ENCODE measurements at regions not wholly inside any gene's neighbourhood (a gene's known extent, or its start where the extent isn't known, plus 50 kb on each side); places are given as distances from the start of the nearest gene placed in this dataset.

- POLR2A ChIA-PET (ENCODE audit: partially characterized antibody) = no interaction called here
- Mint-ChIP-seq H3K9me3 (peaks cover 0 to 6% (median 2%) of the 10 kb centered on the region in 8 donors), H3K27me3 (no peaks in the 10 kb centered on the region), H3K4me3 (no peak overlapping the region), H3K36me3 (no peaks in the 10 kb centered on the region), H3K27ac (no peak overlapping the region), H3K4me1 (no peaks in the 10 kb centered on the region)
- H3K4me1 ChIP-seq (ENCODE audit: insufficient read depth, low read length) = no peaks in the 10 kb centered on the region
- no peaks in the 10 kb centered on the region for H3K27me3 ChIP-seq (ENCODE audit: insufficient read depth, low read length)
- no peak for DNase-seq
- intact Hi-C loops (cut with micrococcal nuclease) = no loop called here
- no peak overlapping the region for H3K4me3 ChIP-seq (ENCODE audit: low read length in 2 of 2)
- no peaks in the 10 kb centered on the region for H3K36me3 ChIP-seq (ENCODE audit: insufficient read depth, low read length)
- H3K27ac ChIP-seq (ENCODE audit: low read depth, low read length) = no peak overlapping the region
- CTCF ChIA-PET (ENCODE audit: partially characterized antibody) = no interaction called here
- no peaks in the 10 kb centered on the region for H3K9me3 ChIP-seq (ENCODE audit: control insufficient read depth in 1 of 2, low read length in 2 of 2)
Observed at GRCh38 chr22:27474711-27475547, 326.6 kb downstream of the MN1 start.

GRCh38 chr22:27475548-27475897 lies 326.0 kb downstream of the MN1 start:
- POLR2A ChIA-PET (ENCODE audit: partially characterized antibody) = no interaction called here
- Mint-ChIP-seq H3K36me3 (no peaks in the 10 kb centered on the region), H3K9me3 (peaks cover 0 to 6% (median 2%) of the 10 kb centered on the region in 8 donors), H3K4me3 (no peak overlapping the region), H3K27me3 (no peaks in the 10 kb centered on the region), H3K4me1 (no peaks in the 10 kb centered on the region), H3K27ac (no peak overlapping the region)
- Histone ChIP-seq H3K27ac (ENCODE audit: low read depth, low read length) (no peak overlapping the region), H3K27me3 (ENCODE audit: insufficient read depth, low read length) (no peaks in the 10 kb centered on the region), H3K36me3 (ENCODE audit: insufficient read depth, low read length) (no peaks in the 10 kb centered on the region), H3K9me3 (ENCODE audit: control insufficient read depth in 1 of 2, low read length in 2 of 2) (no peaks in the 10 kb centered on the region), H3K4me1 (ENCODE audit: insufficient read depth, low read length) (no peaks in the 10 kb centered on the region), H3K4me3 (ENCODE audit: low read length in 2 of 2) (no peak overlapping the region)
- no peak for DNase-seq
- intact Hi-C loops (cut with micrococcal nuclease) = no loop called here
- CTCF ChIA-PET (ENCODE audit: partially characterized antibody) = no interaction called here

- Mint-ChIP-seq H3K36me3 (no peaks in the 10 kb centered on the region), H3K4me1 (no peaks in the 10 kb centered on the region), H3K27me3 (no peaks in the 10 kb centered on the region), H3K9me3 (peaks cover 0 to 6% (median 2%) of the 10 kb centered on the region in 8 donors), H3K27ac (no peak overlapping the region), H3K4me3 (no peak overlapping the region)
- H3K27me3 ChIP-seq (ENCODE audit: insufficient read depth, low read length) = no peaks in the 10 kb centered on the region
- POLR2A ChIA-PET (ENCODE audit: partially characterized antibody) = no interaction called here
- no peaks in the 10 kb centered on the region for H3K4me1 ChIP-seq (ENCODE audit: insufficient read depth, low read length)
- H3K36me3 ChIP-seq (ENCODE audit: insufficient read depth, low read length) = no peaks in the 10 kb centered on the region
- H3K9me3 ChIP-seq (ENCODE audit: control insufficient read depth in 1 of 2, low read length in 2 of 2) = no peaks in the 10 kb centered on the region
- DNase-seq = no peak
- intact Hi-C loops (cut with micrococcal nuclease) = no loop called here
- CTCF ChIA-PET (ENCODE audit: partially characterized antibody) = no interaction called here
- no peak overlapping the region for H3K27ac ChIP-seq (ENCODE audit: low read depth, low read length)
- H3K4me3 ChIP-seq (ENCODE audit: low read length in 2 of 2) = no peak overlapping the region
Observed at GRCh38 chr22:27476318-27476717, 325.2 kb downstream of the MN1 start.

GRCh38 chr22:27476729-27477128 lies 324.8 kb downstream of the MN1 start:
- Mint-ChIP-seq H3K27me3 (no peaks in the 10 kb centered on the region), H3K9me3 (peaks cover 0 to 6% (median 2%) of the 10 kb centered on the region in 8 donors), H3K4me1 (no peaks in the 10 kb centered on the region), H3K4me3 (no peak overlapping the region), H3K27ac (no peak overlapping the region), H3K36me3 (no peaks in the 10 kb centered on the region)
- no peaks in the 10 kb centered on the region for H3K9me3 ChIP-seq (ENCODE audit: control insufficient read depth in 1 of 2, low read length in 2 of 2)
- no peaks in the 10 kb centered on the region for H3K36me3 ChIP-seq (ENCODE audit: insufficient read depth, low read length)
- no peaks in the 10 kb centered on the region for H3K27me3 ChIP-seq (ENCODE audit: insufficient read depth, low read length)
- H3K4me3 ChIP-seq (ENCODE audit: low read length in 2 of 2) = no peak overlapping the region
- ChIA-PET CTCF (ENCODE audit: partially characterized antibody) (no interaction called here), POLR2A (ENCODE audit: partially characterized antibody) (no interaction called here)
- no peaks in the 10 kb centered on the region for H3K4me1 ChIP-seq (ENCODE audit: insufficient read depth, low read length)
- DNase-seq = no peak
- no peak overlapping the region for H3K27ac ChIP-seq (ENCODE audit: low read depth, low read length)
- intact Hi-C loops (cut with micrococcal nuclease) = no loop called here

- CTCF ChIA-PET (ENCODE audit: partially characterized antibody) = no interaction called here
- no peaks in the 10 kb centered on the region for H3K36me3 Mint-ChIP-seq
- DNase-seq = no peak
- no peaks in the 10 kb centered on the region for H3K9me3 ChIP-seq (ENCODE audit: control insufficient read depth in 1 of 2, low read length in 2 of 2)
- no peaks in the 10 kb centered on the region for H3K4me1 ChIP-seq (ENCODE audit: insufficient read depth, low read length)
- H3K9me3 Mint-ChIP-seq = peaks cover 0 to 6% (median 2%) of the 10 kb centered on the region in 8 donors
- H3K27me3 ChIP-seq (ENCODE audit: insufficient read depth, low read length) = no peaks in the 10 kb centered on the region
- no peaks in the 10 kb centered on the region for H3K4me1 Mint-ChIP-seq
- intact Hi-C loops (cut with micrococcal nuclease) = no loop called here
- H3K27ac ChIP-seq (ENCODE audit: low read depth, low read length) = no peak overlapping the region
- no peaks in the 10 kb centered on the region for H3K27me3 Mint-ChIP-seq
- H3K27ac Mint-ChIP-seq = no peak overlapping the region
- H3K36me3 ChIP-seq (ENCODE audit: insufficient read depth, low read length) = no peaks in the 10 kb centered on the region
- no peak overlapping the region for H3K4me3 Mint-ChIP-seq
- no peak overlapping the region for H3K4me3 ChIP-seq (ENCODE audit: low read length in 2 of 2)
- POLR2A ChIA-PET (ENCODE audit: partially characterized antibody) = no interaction called here
Observed at GRCh38 chr22:27477171-27477570, 324.4 kb downstream of the MN1 start.

- Histone ChIP-seq H3K36me3 (ENCODE audit: insufficient read depth, low read length) (no peaks in the 10 kb centered on the region), H3K27me3 (ENCODE audit: insufficient read depth, low read length) (no peaks in the 10 kb centered on the region), H3K4me1 (ENCODE audit: insufficient read depth, low read length) (no peaks in the 10 kb centered on the region), H3K9me3 (ENCODE audit: control insufficient read depth in 1 of 2, low read length in 2 of 2) (no peaks in the 10 kb centered on the region), H3K4me3 (ENCODE audit: low read length in 2 of 2) (no peak overlapping the region), H3K27ac (ENCODE audit: low read depth, low read length) (no peak overlapping the region)
- ChIA-PET CTCF (ENCODE audit: partially characterized antibody) (no interaction called here), POLR2A (ENCODE audit: partially characterized antibody) (no interaction called here)
- no peaks in the 10 kb centered on the region for H3K27me3 Mint-ChIP-seq
- DNase-seq = no peak
- no peak overlapping the region for H3K27ac Mint-ChIP-seq
- peaks cover 0 to 6% (median 1%) of the 10 kb centered on the region in 8 donors for H3K9me3 Mint-ChIP-seq
- no peaks in the 10 kb centered on the region for H3K4me1 Mint-ChIP-seq
- no peak overlapping the region for H3K4me3 Mint-ChIP-seq
- intact Hi-C loops (cut with micrococcal nuclease) = no loop called here
- H3K36me3 Mint-ChIP-seq = no peaks in the 10 kb centered on the region
Observed at GRCh38 chr22:27480487-27480886, 321.1 kb downstream of the MN1 start.

- intact Hi-C loops (cut with micrococcal nuclease) = no loop called here
- POLR2A ChIA-PET (ENCODE audit: partially characterized antibody) = no interaction called here
- H3K4me3 Mint-ChIP-seq = no peak overlapping the region
- H3K9me3 Mint-ChIP-seq = peaks cover 0 to 10% (median 1%) of the 10 kb centered on the region in 8 donors
- Histone ChIP-seq H3K4me1 (ENCODE audit: insufficient read depth, low read length) (no peaks in the 10 kb centered on the region), H3K4me3 (ENCODE audit: low read length in 2 of 2) (no peak overlapping the region), H3K36me3 (ENCODE audit: insufficient read depth, low read length) (no peaks in the 10 kb centered on the region), H3K27me3 (ENCODE audit: insufficient read depth, low read length) (no peaks in the 10 kb centered on the region), H3K9me3 (ENCODE audit: control insufficient read depth in 1 of 2, low read length in 2 of 2) (no peaks in the 10 kb centered on the region), H3K27ac (ENCODE audit: low read depth, low read length) (no peak overlapping the region)
- no peaks in the 10 kb centered on the region for H3K4me1 Mint-ChIP-seq
- CTCF ChIA-PET (ENCODE audit: partially characterized antibody) = no interaction called here
- no peak overlapping the region for H3K27ac Mint-ChIP-seq
- no peaks in the 10 kb centered on the region for H3K36me3 Mint-ChIP-seq
- no peak for DNase-seq
- peaks cover 0 to 1% of the 10 kb centered on the region in 2 donors for H3K27me3 Mint-ChIP-seq
Observed at GRCh38 chr22:27482402-27482801, 319.2 kb downstream of the MN1 start.

Measured in CD4-positive, alpha-beta memory T cell (primary cell).